ENCODE measurements at regions not wholly inside any gene's neighbourhood (a gene's known extent, or its start where the extent isn't known, plus 50 kb on each side); places are given as distances from the start of the nearest gene placed in this dataset.

DNA sequence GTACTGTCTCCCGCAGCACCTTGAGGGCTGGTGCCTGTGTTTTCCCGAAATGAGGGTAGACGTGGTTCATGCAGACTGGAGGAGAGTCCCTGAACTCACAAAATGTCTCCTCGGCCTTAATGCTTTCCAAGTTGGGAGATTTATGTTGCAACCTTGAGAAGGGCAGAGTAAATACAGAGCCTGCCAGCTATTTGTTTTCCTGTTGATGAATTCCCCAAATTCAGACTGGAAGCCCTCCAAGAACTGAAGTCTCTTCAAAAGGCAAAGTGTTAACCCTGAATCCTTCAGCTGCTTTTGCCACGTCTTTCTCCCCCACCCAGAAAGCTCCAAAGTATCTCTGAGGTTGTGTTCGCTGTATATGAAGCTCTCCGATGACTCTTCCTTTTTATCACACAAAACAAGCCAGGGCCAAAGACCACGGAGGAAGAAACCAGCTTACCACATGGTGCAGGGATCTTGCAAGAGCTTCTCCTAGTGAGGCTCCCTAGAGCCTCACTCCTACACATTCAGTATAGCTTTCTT is 254.7 kb upstream of the NFE2L3 start:
- TF ChIP-seq, protein P1, sequence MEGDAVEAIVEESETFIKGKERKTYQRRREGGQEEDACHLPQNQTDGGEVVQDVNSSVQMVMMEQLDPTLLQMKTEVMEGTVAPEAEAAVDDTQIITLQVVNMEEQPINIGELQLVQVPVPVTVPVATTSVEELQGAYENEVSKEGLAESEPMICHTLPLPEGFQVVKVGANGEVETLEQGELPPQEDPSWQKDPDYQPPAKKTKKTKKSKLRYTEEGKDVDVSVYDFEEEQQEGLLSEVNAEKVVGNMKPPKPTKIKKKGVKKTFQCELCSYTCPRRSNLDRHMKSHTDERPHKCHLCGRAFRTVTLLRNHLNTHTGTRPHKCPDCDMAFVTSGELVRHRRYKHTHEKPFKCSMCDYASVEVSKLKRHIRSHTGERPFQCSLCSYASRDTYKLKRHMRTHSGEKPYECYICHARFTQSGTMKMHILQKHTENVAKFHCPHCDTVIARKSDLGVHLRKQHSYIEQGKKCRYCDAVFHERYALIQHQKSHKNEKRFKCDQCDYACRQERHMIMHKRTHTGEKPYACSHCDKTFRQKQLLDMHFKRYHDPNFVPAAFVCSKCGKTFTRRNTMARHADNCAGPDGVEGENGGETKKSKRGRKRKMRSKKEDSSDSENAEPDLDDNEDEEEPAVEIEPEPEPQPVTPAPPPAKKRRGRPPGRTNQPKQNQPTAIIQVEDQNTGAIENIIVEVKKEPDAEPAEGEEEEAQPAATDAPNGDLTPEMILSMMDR (IDR thresholded peaks at IDR 0.05; ENCODE audit: control extremely low read depth, extremely low read depth, low read depth, missing control alignments): no peak
- DNase-seq (ENCODE audit: extremely low spot score): no peak
- POLR2A ChIA-PET: no interaction called here
- CTCF ChIA-PET: interaction anchor here (0.8 to 9.5 kb wide), 15 partner anchors 10 to 770 kb away, joined by 3 to 175 read pairs (median 4); no protein-coding TSS in a partner anchor

- TF ChIP-seq, protein P1 (IDR thresholded peaks at IDR 0.05; ENCODE audit: control extremely low read depth, extremely low read depth, low read depth, missing control alignments): no peak
- CTCF ChIA-PET: interaction anchor here (1.2 to 2.0 kb wide), 6 partner anchors 18 to 470 kb away, joined by 3 to 6 read pairs (median 4); no protein-coding TSS in a partner anchor
- no peak for DNase-seq (ENCODE audit: extremely low spot score)
- POLR2A ChIA-PET: interaction anchor here (0.6 kb wide), 1 partner anchor 38 kb away, joined by 3 read pairs; no protein-coding TSS in a partner anchor
Measured at GRCh38 chr7:25900245-25900644, 251.8 kb upstream of the NFE2L3 start.

GRCh38 chr7:25900877-25901276 is 251.1 kb upstream of the NFE2L3 start:
- CTCF ChIA-PET: interaction anchor here (1.2 to 2.0 kb wide), 6 partner anchors 8 to 469 kb away, joined by 3 to 12 read pairs (median 4); no protein-coding TSS in a partner anchor
- DNase-seq (ENCODE audit: extremely low spot score): no peak
- TF ChIP-seq, protein P1 (IDR thresholded peaks at IDR 0.05; ENCODE audit: control extremely low read depth, extremely low read depth, low read depth, missing control alignments): no peak
- POLR2A ChIA-PET: interaction anchor here (0.6 kb wide), 1 partner anchor 38 kb away, joined by 3 read pairs; no protein-coding TSS in a partner anchor

DNA sequence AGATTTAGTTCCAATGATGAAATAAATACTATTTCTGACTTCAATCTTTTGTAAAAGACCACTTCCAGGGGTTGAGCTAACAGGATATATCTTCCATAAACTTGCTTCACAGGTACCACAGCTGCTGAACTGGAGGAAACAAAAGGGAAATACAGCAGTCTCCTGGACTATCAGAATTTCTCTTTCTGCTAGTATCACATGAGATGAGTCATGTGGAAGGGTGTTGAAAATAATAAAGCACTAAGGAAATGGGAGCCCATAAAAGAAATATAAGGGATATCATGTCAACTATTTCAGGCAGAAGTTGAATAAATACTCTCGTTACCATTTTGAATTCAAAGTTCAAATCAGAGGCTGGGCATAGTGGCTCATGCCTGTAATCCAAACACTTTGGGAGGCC is 250.3 kb upstream of the NFE2L3 start:
- ChIA-PET POLR2A (no interaction called here), CTCF (interaction anchor here (1.2 to 2.0 kb wide), 5 partner anchors 9 to 468 kb away, joined by 3 to 12 read pairs (median 5); no protein-coding TSS in a partner anchor)
- DNase-seq (ENCODE audit: extremely low spot score): no peak
- TF ChIP-seq, protein P1 (IDR thresholded peaks at IDR 0.05; ENCODE audit: control extremely low read depth, extremely low read depth, low read depth, missing control alignments): no peak

DNA sequence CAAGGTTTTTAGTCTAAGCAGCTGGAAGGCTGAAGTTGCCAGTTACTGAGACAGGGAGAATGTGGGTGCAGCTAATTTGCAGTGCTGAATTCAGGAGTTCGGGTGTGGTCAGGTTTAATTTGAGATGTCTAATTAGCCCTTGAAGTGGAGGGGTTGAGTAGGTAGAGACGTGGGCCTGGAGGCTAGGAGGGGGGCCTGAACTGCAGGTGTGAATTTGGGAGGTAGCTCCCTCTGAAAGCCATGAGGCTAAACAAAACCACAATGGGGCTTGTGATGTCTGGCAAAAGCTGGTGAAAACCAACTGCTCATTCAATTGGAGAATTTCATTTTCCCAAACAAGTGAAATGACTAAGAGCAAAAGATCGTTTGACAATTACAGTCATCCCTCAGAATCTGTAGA is 246.0 kb upstream of the NFE2L3 start:
- POLR2A ChIA-PET: no interaction called here
- CTCF ChIA-PET: interaction anchor here (0.7 to 7.8 kb wide), 7 partner anchors 9 to 464 kb away, joined by 3 to 104 read pairs (median 3); partner anchors contain the start of gene SNX10
- DNase-seq (ENCODE audit: extremely low spot score): no peak
- TF ChIP-seq, protein P1 (IDR thresholded peaks at IDR 0.05; ENCODE audit: control extremely low read depth, extremely low read depth, low read depth, missing control alignments): no peak

DNA sequence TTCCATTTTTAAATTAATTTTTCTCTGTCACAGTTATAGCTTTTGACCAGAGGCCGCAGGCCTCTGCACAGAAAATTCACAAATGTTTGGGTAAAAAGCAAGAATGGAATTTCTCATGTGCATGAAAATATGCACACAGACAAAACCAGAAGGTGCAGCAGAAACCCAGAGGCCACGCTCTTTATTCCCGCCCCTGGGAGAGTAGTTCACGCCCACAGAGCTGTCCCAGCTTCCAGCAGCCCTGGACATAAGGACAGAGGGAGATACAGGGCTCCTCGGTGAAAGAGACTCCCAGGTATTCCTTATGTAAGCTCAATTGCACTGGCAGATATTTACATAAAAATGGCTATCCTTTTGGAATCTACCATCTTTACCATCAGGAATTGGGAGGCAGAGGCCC is 245.2 kb upstream of the NFE2L3 start:
- TF ChIP-seq, protein P1 (IDR thresholded peaks at IDR 0.05; ENCODE audit: control extremely low read depth, extremely low read depth, low read depth, missing control alignments): no peak
- ChIA-PET CTCF (interaction anchor here (1.1 to 7.8 kb wide), 6 partner anchors 9 to 463 kb away, joined by 3 to 104 read pairs (median 8); no protein-coding TSS in a partner anchor), POLR2A (no interaction called here)
- DNase-seq (ENCODE audit: extremely low spot score): no peak

Measured in GM10248 (cell line).